Kasumi-1 (cell line): ENCODE measurements at regions not wholly inside any gene's neighbourhood (a gene's known extent, or its start where the extent isn't known, plus 50 kb on each side); places are given as distances from the start of the nearest gene placed in this dataset.
A peak's percentile ranks its signal among the peaks of the same experiment; 100 is the strongest.

Experiments used
- DNase-seq, 2 experiments: peaks; one replicate each; lab custom pipeline; 2025; lab: John Stamatoyannopoulos, UW

DNA sequence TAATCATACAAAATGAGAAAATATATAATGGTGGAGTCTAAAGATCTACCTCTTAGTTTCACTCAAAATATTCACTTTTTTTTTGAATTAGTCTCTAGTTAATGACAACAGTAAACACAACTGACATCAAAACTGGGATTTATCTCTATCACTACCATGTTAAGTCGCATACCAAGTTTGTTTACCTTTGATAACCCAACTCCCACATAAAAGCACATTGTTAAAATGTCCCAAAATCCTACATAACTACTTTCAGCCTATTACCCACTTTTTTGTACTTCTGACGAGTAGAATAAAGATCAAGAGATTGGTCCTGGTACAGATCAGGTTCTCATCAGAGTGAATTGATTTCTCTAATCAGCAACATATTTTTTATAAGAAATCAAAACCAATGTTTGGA is 518.5 kb downstream of the EPHA3 start:
- no peak for DNase-seq

DNA sequence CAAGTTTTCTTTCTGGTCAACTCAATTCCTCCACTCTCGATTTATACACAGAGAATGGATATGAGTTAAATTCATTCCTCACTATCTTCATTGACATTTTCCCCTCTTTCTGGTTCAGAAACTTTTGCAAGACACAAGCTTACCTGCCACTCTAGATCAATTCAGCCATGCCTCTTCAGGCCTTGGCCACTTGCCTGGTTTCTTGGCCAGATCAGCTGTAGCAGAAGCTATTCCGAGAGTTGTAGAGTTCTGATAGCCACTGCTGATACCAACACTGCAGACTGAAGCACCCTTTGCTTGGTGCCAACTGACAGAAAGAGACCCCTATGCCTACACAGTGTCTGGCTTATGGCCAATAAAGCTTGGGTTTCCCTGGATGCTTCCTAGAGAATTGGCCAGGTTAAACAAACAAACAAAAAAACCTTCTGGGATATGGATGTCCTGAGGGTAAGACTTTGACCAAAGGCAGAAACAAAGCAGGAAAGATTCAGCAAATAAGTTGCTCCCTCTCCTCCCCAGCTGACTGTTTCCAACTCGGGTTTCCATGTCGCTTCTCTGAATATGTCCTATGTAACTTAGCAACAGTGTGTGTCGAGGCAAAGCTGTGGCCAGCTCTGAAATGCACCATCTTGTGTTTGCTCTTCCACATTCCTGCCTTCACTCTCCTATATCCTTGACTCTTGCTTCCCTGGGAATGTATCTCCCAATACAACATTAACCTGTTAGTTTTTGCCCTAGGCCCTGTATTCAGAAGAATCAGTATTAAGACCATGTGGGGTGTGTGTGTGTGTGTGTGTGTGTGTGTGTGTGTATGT is 521.6 kb downstream of the EPHA3 start:
- no peak for DNase-seq

DNA sequence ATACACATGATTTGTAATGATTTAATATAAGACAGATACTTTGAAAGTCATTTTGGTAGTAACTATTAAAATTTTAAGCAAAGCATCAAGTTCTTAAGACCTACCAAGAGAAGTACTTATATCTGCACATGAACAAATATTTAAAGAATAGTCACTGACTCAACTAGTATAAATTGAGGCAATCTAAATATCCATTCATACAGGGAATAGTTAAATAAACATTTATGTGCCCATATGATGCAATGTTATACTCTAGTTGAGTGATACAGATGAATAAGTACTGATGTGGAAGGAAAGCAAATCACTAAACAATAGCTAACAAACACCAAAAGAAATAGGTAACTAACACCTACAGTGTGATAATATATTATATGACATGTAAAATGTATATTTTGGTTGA is 527.7 kb downstream of the EPHA3 start:
- DNase-seq = no peak

- DNase-seq = peak in 1 of 2 experiments; percentile 4
These were observed 537.3 kb downstream of the EPHA3 start for GRCh38 chr3:89644716-89645115.

GRCh38 chr3:89649431-89649830 is 542.0 kb downstream of the EPHA3 start:
- no peak for DNase-seq

DNA sequence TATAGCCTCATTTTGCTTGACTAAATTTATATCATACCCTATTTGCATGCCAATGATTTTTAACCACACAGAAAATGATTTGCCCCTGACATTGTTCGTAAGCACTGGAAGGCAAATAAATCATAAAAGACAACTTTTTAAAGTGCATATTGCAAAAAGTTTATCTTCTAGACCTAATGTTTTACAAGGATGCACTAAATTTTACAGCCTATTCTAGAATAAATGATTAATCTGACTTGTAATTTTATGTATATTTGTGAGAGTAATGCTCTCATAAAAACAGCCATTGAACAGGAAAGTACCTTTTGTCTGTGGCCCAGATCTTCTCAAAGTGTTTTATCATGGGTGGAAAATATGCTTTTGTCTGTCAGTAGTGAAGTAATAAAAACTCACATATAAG is 546.6 kb downstream of the EPHA3 start:
- no peak for DNase-seq

GRCh38 chr3:89656388-89656787 is 549.0 kb downstream of the EPHA3 start:
- no peak for DNase-seq

- DNase-seq = no peak
These were observed 572.3 kb downstream of the EPHA3 start for GRCh38 chr3:89679686-89680085.

- DNase-seq = no peak
These were observed 575.1 kb downstream of the EPHA3 start for GRCh38 chr3:89682556-89682955.

- DNase-seq = no peak
These were observed 578.3 kb downstream of the EPHA3 start for GRCh38 chr3:89685731-89686130.

DNA sequence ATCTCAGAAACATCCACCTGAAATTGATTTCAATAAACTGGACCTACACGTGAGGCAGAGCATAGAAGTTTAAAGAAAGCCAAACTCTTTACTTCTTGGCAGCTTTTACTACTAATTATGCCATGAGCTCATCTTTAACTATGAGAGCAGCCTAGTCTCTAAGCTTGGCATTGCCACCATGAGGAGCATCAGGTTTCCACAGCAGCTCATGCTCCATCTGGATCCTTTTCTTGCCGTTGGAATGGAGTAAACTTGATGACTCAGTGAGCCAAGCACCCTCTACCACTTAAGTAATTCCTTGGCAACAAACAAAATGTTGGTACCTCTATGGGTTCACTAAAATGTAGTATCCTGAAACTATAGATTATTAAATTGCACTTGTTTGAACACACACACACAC is 583.2 kb downstream of the EPHA3 start:
- no peak for DNase-seq

DNA sequence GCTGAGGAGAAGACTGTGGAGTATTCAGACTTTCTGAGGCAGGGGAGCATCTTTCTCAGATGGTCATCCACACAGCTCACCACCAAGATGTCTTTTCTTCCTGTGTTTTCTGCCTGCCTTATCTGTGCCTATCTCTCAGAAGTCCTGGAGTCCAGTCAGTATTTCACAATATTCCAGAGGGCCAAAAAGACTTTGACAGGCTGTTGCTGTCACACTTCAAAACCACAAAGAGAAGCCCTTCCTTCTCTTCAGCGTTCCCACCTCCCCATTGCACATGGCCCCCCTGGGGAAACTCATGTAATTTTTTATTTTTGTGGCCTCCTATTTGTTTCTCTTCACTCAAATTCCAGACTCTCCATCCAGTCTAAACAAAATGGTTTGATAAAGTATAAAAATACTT is 585.2 kb downstream of the EPHA3 start:
- DNase-seq = no peak

GRCh38 chr3:89697321-89697916 is 590.0 kb downstream of the EPHA3 start:
- DNase-seq = no peak

GRCh38 chr3:89698208-89698830 is 590.9 kb downstream of the EPHA3 start:
- DNase-seq = no peak

DNA sequence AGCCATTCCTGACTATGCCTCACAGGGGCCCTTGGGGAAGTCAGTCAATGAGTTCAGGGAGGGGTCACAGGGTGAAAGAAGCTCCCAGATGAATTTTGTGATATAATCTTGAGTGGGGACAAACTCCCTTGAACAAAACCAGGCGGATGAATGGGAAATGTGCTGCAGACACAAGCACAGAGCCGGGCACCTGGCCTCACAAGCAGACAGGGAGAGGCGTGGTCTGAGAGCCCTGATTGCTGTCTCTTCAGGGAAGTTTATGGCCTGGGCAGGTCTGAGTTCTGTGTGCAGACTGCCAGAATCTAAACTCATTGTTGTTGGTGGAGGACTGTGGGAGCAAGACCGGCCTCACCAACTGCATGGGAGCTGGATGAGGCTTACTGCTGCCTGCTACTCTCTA is 591.8 kb downstream of the EPHA3 start:
- DNase-seq = no peak

DNA sequence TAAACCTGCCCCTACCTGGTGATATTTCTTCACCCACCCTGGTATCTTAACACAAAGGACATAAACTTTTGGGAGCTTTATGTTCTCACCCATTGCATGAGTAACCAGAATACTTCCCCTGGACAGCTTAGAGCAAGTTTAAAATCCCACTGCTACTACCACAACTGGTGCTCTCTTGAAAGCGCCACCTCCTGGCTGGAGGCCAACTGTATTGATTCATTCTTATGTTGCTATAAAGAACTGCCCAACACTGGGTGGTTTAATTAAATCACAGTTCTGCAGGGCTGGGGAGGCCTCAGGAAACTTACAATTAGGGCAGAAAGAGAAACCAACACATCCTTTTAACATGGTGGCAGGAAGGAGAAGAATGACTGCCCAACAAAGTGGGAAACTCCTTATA is 592.4 kb downstream of the EPHA3 start:
- no peak for DNase-seq

DNA sequence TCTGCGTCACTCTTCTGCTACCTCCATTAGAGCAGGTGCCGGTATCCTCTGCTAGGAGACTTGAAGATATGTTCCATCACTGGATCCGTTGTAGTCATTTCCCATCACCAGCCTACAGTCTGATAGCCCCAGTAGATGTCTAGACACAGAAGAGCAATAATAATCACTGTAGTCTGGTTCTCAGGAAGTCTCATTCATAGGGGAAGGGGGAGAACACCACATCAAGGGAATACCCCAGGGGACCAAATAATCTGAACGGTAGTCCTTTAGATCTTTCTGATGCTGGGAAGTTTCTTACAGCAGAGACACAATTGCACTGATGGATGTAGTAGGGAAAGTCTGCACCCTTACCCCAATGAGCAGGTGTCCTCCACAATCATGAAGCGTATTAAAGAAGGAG is 595.0 kb downstream of the EPHA3 start:
- no peak for DNase-seq

DNA sequence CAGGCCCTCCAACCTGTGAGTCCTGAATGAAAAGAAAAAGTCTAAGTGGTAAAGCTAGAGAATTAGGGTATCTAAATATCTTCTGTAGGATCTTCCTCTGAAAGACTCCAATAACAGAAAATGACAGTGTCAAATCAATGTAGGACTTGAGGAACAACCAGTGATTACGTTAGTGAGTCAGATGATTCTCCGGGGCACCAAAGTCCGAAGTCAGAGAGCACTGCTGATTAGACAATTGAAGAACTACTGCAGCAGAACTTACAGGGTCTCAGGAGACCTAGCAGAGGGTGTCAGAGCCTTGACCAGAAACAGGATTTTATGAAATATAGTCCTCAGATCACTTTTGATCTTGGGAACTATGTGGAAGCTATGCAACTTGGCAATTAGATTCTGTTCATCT is 605.8 kb downstream of the EPHA3 start:
- no peak for DNase-seq

DNA sequence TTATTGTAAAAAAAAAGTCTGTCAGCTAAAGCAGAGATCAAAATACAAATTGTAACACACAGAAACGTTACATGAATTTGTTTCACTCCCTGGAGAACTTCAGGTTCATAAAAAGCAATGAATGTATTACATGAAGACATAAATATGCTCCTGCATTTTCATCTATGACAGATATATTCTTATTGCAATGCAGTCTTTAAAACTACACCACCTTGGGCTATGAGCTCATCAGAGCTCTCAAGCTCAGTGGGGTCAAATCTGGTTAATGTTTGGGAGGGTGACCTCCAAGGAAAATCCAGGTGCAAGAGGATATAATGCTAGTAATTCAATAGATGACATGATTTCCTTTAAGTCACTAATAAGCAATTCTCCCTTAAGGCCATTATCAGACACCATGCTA is 606.8 kb downstream of the EPHA3 start:
- DNase-seq = no peak

GRCh38 chr3:89740080-89740880 is 632.9 kb downstream of the EPHA3 start:
- DNase-seq = no peak

- DNase-seq = no peak
These were observed 633.4 kb downstream of the EPHA3 start for GRCh38 chr3:89740881-89741177.

GRCh38 chr3:89742546-89742945 is 635.1 kb downstream of the EPHA3 start:
- no peak for DNase-seq
